Naive thymus-derived CD4-positive, alpha-beta T cell (primary cell): ENCODE measurements at regions not wholly inside any gene's neighbourhood (a gene's known extent, or its start where the extent isn't known, plus 50 kb on each side); places are given as distances from the start of the nearest gene placed in this dataset.

Experiments
- ATAC-seq: fragments of 150-1000 bp; cut with Tn5 transposase; 2 replicates; pipeline ENCODE4 v1.10.0; 2021; ENCODE audit warnings: mild to moderate bottlenecking, moderate library complexity
- CTCF ChIA-PET: fragments of 350-600 bp; sonication (Branson Sonifier 250); formaldehyde crosslinking; loops from one replicate; lab custom pipeline; 2021; ENCODE audit warnings: antibody characterized with exemption; lab: Charles Lee
- POLR2A ChIA-PET: fragments of 350-600 bp; sonication (Branson Sonifier 250); formaldehyde crosslinking; loops from one replicate; lab custom pipeline; 2021; ENCODE audit warnings: antibody characterized with exemption, inconsistent platforms; lab: Charles Lee
- DNase-seq, 9 donors: peaks; one replicate each; pipeline versions ENCODE4 v3.0.0 to v3.0.0-alpha.2; 2020 to 2022; ENCODE audit warnings: mixed read lengths in 1 of 9
- H3K27ac ChIP-seq: one replicate; pipeline ENCODE4 v1.7.0; 2013; ENCODE audit warnings: mild to moderate bottlenecking, low read depth, low read length, moderate library complexity
- H3K27me3 ChIP-seq, 2 donors: one replicate each; pipeline ENCODE4 v1.7.0; 2013; ENCODE audit warnings: low read length in 2 of 2, mild to moderate bottlenecking in 2 of 2, moderate library complexity in 2 of 2; ENCODE audit not compliant: control insufficient read depth in 2 of 2, insufficient read depth in 2 of 2
- H3K36me3 ChIP-seq, 3 experiments: 1 replicate in 2 of 3; 2 replicates in 1 of 3; pipeline ENCODE4 v1.7.0; 2013; ENCODE audit warnings: low read length in 3 of 3, mild to moderate bottlenecking in 3 of 3, moderate library complexity in 1 of 3; ENCODE audit not compliant: insufficient read depth in 3 of 3, control insufficient read depth in 2 of 3
- H3K4me1 ChIP-seq, 2 donors: one replicate each; pipeline ENCODE4 v1.7.0; 2013; ENCODE audit warnings: low read length in 2 of 2, mild to moderate bottlenecking in 2 of 2, moderate library complexity in 1 of 2; ENCODE audit not compliant: control insufficient read depth in 2 of 2, insufficient read depth in 2 of 2
- H3K4me3 ChIP-seq: 2 replicates; pipeline ENCODE4 v1.7.0; 2013; ENCODE audit warnings: mild to moderate bottlenecking, low read length
- H3K9me3 ChIP-seq, 3 experiments: 1 replicate in 2 of 3; 2 replicates in 1 of 3; pipeline ENCODE4 v1.7.0; 2013; ENCODE audit warnings: low read length in 3 of 3; ENCODE audit not compliant: control insufficient read depth in 2 of 3
- H3K27ac Mint-ChIP-seq, 9 donors: one replicate each; pipeline ENCODE4 v1.8.0; 2020 to 2022; ENCODE audit warnings: mixed read lengths in 9 of 9, mild to moderate bottlenecking in 8 of 9, moderate library complexity in 5 of 9, inconsistent platforms in 2 of 9
- H3K27me3 Mint-ChIP-seq, 5 donors: one replicate each; pipeline ENCODE4 v1.8.0; 2021 to 2022; ENCODE audit warnings: mixed read lengths in 5 of 5, mild to moderate bottlenecking in 1 of 5
- H3K36me3 Mint-ChIP-seq, 5 donors: one replicate each; pipeline ENCODE4 v1.8.0; 2020 to 2022; ENCODE audit warnings: mixed read lengths in 5 of 5, mild to moderate bottlenecking in 3 of 5, inconsistent platforms in 1 of 5
- H3K4me1 Mint-ChIP-seq, 7 donors: one replicate each; pipeline ENCODE4 v1.8.0; 2020 to 2022; ENCODE audit warnings: mixed read lengths in 7 of 7, mild to moderate bottlenecking in 3 of 7, inconsistent platforms in 1 of 7
- H3K4me3 Mint-ChIP-seq, 10 donors: one replicate each; pipeline ENCODE4 v1.8.0; 2020 to 2022; ENCODE audit warnings: mild to moderate bottlenecking in 10 of 10, mixed read lengths in 10 of 10, moderate library complexity in 6 of 10, inconsistent platforms in 2 of 10
- H3K9me3 Mint-ChIP-seq, 11 donors: one replicate each; pipeline ENCODE4 v1.8.0; 2020 to 2022; ENCODE audit warnings: mixed read lengths in 11 of 11, mild to moderate bottlenecking in 4 of 11, inconsistent platforms in 1 of 11, moderate library complexity in 1 of 11
- intact Hi-C, 2 donors: fragments of 100-400 bp; cut with micrococcal nuclease; formaldehyde crosslinking; loops; one replicate each; pipeline ENCODE4 v1.15.1; 2023

DNA sequence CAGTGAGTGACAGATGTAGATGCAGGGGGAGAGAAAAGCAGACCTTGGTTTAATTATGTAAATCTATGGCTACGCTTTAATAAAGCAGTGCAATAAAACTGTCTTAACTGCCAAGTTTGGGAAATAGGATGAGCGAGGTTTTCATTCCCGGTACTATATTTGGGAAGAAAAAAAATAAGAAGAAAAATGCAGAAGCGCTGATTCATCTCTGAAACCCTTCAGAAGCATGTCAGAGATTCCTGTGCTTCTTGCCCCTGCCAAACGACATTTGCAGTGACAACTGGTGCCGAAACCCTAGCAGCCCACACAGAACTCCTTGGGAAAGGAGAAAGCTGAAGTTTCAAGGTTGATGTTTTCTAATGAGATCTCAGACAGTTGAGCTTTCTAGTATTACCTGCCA, 380.7 kb downstream of the REEP3 start:
- intact Hi-C loops: no loop called here
- Mint-ChIP-seq H3K27me3 (peaks cover 3 to 21% (median 13%) of the 10 kb centered on the region in 5 donors), H3K36me3 (no peaks in the 10 kb centered on the region), H3K9me3 (no peaks in the 10 kb centered on the region), H3K4me1 (no peaks in the 10 kb centered on the region), H3K4me3 (no peak overlapping the region), H3K27ac (no peak overlapping the region)
- Histone ChIP-seq H3K36me3 (no peaks in the 10 kb centered on the region), H3K9me3 (no peaks in the 10 kb centered on the region), H3K27me3 (no peaks in the 10 kb centered on the region), H3K4me3 (no peak overlapping the region), H3K4me1 (no peaks in the 10 kb centered on the region), H3K27ac (no peak overlapping the region)
- ATAC-seq: no peak
- no peak for DNase-seq
- POLR2A ChIA-PET: no interaction called here
- CTCF ChIA-PET: no interaction called here

DNA sequence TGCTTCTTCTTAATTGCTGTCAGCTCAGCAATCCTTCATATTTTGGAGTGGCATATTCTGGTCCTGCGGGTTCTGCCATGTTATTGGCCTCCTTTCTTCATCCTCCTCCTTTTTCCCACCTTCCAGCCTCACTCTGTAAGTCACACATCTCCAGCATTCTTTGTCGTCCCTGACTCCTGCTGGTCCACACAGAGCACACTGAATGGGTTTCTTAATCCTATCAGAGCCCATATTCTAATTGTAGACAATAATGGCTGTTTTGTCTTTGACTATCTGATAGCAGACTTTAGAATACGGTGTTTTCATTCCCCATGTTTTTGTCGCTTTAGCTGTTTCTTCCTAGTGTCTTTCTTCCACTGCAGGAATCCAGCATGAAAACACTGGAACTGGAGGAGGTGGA, 389.6 kb downstream of the REEP3 start:
- Histone ChIP-seq H3K4me1 (no peaks in the 10 kb centered on the region), H3K9me3 (no peaks in the 10 kb centered on the region), H3K27me3 (no peaks in the 10 kb centered on the region), H3K27ac (no peak overlapping the region), H3K4me3 (no peak overlapping the region), H3K36me3 (no peaks in the 10 kb centered on the region)
- Mint-ChIP-seq H3K27ac (no peak overlapping the region), H3K4me3 (no peak overlapping the region), H3K9me3 (peaks cover 0 to 2% (median 0%) of the 10 kb centered on the region in 11 donors), H3K36me3 (no peaks in the 10 kb centered on the region), H3K4me1 (no peaks in the 10 kb centered on the region), H3K27me3 (peaks cover 4 to 28% (median 6%) of the 10 kb centered on the region in 5 donors)
- ChIA-PET CTCF (no interaction called here), POLR2A (no interaction called here)
- DNase-seq (no peak), ATAC-seq (no peak)
- intact Hi-C loops: no loop called here

DNA sequence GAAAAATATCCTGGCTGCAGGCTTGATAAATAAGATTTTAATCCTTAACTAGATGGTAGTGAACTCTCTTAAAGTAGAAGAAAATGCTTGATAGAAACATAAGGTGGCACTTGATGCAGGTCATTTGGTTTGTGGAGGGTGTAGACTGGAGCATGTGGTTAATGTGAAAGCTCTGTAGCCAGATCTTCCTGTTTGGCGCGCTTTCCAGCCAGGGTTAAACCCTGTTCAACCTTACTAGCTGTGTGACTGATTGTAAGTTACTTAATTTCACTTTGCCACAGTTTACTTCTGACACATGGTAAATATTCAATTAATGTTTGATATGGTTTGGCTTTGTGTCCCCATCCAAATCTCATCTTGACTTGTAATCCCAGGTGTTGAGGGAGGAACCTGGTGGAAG, 394.0 kb downstream of the REEP3 start:
- Mint-ChIP-seq H3K27me3 (peaks cover 14 to 24% (median 22%) of the 10 kb centered on the region in 5 donors), H3K9me3 (peaks cover 0 to 2% (median 0%) of the 10 kb centered on the region in 11 donors), H3K27ac (no peak overlapping the region), H3K4me1 (no peaks in the 10 kb centered on the region), H3K36me3 (no peaks in the 10 kb centered on the region), H3K4me3 (no peak overlapping the region)
- Histone ChIP-seq H3K9me3 (no peaks in the 10 kb centered on the region), H3K4me1 (no peaks in the 10 kb centered on the region), H3K36me3 (no peaks in the 10 kb centered on the region), H3K4me3 (no peak overlapping the region), H3K27ac (no peak overlapping the region), H3K27me3 (no peaks in the 10 kb centered on the region)
- no peak for ATAC-seq
- CTCF ChIA-PET: no interaction called here
- intact Hi-C loops: no loop called here
- no peak for DNase-seq
- POLR2A ChIA-PET: no interaction called here

DNA sequence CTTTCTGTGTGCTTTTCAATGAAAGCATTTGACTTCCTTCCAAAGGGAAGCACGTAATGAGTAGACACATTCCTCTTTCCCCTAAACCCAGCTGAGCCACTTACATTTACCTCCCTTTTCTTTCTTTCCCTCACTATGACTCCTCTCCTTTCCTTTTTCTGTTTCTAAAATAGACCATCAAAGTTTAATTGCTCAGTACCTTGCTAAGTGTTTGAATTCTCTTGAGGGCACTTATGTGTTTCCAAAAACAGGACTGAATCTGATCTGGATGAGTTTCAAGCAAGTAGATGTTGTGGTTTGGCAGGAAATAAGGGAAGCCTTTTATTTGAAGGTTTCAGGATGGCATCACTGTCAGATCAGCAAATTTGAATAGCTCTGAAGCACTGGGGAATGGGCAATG, 396.2 kb downstream of the REEP3 start:
- ATAC-seq (no peak), DNase-seq (no peak)
- Mint-ChIP-seq H3K9me3 (peaks cover 0 to 2% (median 0%) of the 10 kb centered on the region in 11 donors), H3K4me3 (no peak overlapping the region), H3K4me1 (no peaks in the 10 kb centered on the region), H3K36me3 (no peaks in the 10 kb centered on the region), H3K27me3 (peaks cover 14 to 24% (median 24%) of the 10 kb centered on the region in 5 donors), H3K27ac (no peak overlapping the region)
- Histone ChIP-seq H3K27ac (no peak overlapping the region), H3K4me1 (no peaks in the 10 kb centered on the region), H3K27me3 (no peaks in the 10 kb centered on the region), H3K4me3 (no peak overlapping the region), H3K9me3 (no peaks in the 10 kb centered on the region), H3K36me3 (no peaks in the 10 kb centered on the region)
- ChIA-PET CTCF (no interaction called here), POLR2A (no interaction called here)
- intact Hi-C loops: no loop called here

DNA sequence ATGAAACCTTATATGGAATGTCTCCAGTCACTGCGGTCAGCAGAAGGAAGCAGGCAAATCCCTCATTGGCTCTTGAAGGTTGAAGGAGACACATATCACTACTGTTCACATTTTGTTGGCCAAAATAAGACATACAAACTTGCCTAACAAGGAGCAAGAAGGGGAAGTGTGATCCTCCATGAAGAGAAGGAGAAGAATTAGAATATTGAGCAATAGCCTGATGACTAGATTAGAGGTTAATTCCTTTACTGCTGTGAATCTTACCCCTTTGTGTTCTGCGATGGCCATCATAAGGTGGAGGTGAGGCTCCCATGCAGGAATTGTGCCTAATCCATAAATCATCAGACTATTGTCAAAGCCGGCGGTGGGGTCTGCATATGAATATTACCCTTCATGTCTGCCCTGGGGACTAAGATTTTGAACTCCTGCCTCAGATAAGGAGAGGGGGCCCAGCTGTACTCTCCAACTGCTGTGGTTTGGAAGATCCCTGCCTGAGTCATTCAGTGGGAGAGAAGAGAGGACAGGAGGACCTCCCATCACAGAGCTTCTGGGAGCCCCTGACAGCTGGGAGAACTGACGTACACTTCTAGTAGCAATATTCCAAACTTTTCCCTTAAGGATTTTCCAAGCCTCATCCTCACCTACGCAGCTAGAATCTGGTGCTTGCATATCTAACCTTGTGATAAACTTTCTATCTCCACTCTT, 398.5 kb downstream of the REEP3 start:
- Histone ChIP-seq H3K36me3 (no peaks in the 10 kb centered on the region), H3K9me3 (no peaks in the 10 kb centered on the region), H3K27ac (no peak overlapping the region), H3K4me1 (no peaks in the 10 kb centered on the region), H3K4me3 (no peak overlapping the region), H3K27me3 (no peaks in the 10 kb centered on the region)
- H3K36me3 Mint-ChIP-seq: no peaks in the 10 kb centered on the region
- intact Hi-C loops: no loop called here
- no peak for ATAC-seq
- H3K27me3 Mint-ChIP-seq: peaks cover 6 to 24% (median 19%) of the 10 kb centered on the region in 5 donors
- no peaks in the 10 kb centered on the region for H3K9me3 Mint-ChIP-seq
- no peaks in the 10 kb centered on the region for H3K4me1 Mint-ChIP-seq
- no peak overlapping the region for H3K27ac Mint-ChIP-seq
- DNase-seq: no peak
- CTCF ChIA-PET: no interaction called here
- POLR2A ChIA-PET: no interaction called here
- no peak overlapping the region for H3K4me3 Mint-ChIP-seq

DNA sequence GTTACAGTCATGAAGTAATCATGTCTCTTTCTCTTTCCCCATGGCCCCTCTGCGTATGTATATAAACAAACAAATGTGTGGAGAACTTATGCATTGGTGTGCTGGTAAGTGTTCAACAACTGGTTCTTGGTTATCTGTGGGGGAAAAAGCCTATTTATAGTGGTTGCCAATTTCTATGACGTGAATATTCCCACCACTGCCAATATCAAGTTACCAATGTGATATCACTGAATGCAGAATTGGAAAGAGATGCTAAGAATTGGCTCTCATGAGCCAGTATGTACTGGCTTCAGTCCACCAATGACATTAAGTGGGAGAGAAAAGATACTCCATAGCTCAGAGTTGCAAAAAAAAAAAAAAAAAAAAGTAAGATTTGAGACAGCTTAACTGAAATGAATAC, 399.7 kb downstream of the REEP3 start:
- Mint-ChIP-seq H3K27me3 (peaks cover 9 to 25% (median 21%) of the 10 kb centered on the region in 5 donors), H3K4me1 (no peaks in the 10 kb centered on the region), H3K27ac (no peak overlapping the region), H3K9me3 (no peaks in the 10 kb centered on the region), H3K36me3 (no peaks in the 10 kb centered on the region), H3K4me3 (no peak overlapping the region)
- Histone ChIP-seq H3K4me3 (no peak overlapping the region), H3K27ac (no peak overlapping the region), H3K36me3 (no peaks in the 10 kb centered on the region), H3K4me1 (no peaks in the 10 kb centered on the region), H3K9me3 (no peaks in the 10 kb centered on the region), H3K27me3 (no peaks in the 10 kb centered on the region)
- intact Hi-C loops: no loop called here
- ChIA-PET POLR2A (no interaction called here), CTCF (no interaction called here)
- DNase-seq: no peak
- ATAC-seq: no peak

DNA sequence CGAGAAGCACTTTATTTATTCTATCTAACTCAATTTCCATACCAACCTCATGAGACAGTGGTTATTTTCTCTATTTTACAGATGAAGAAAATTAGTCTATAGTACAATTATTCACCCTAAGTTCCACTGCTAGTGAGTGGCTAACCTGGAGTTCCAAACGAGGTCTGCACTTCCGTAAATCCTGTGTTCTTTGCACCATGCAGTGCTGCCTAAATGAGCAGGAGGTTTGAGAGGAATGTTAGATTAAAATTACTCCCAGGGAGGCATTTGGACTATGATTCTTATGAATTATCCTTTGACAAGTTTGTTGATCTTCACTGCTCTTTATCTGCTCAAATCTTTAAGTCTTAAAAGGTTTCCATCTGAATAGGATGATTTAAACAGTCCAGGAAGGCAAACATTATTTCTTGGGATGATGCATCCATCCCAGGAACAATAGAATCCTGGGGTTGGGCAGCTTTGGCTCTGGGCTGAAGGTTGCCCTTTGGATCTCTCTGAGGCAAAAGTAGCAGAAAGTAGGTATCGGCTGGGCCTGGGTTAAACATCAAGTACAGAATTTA, 400.8 kb downstream of the REEP3 start:
- H3K9me3 ChIP-seq: no peaks in the 10 kb centered on the region
- Mint-ChIP-seq H3K27ac (no peak overlapping the region), H3K4me3 (no peak overlapping the region), H3K27me3 (peaks cover 5 to 25% (median 21%) of the 10 kb centered on the region in 5 donors), H3K4me1 (no peaks in the 10 kb centered on the region), H3K9me3 (no peaks in the 10 kb centered on the region), H3K36me3 (no peaks in the 10 kb centered on the region)
- no peak overlapping the region for H3K4me3 ChIP-seq
- no peaks in the 10 kb centered on the region for H3K36me3 ChIP-seq
- H3K27me3 ChIP-seq: no peaks in the 10 kb centered on the region
- DNase-seq (no peak), ATAC-seq (no peak)
- POLR2A ChIA-PET: no interaction called here
- H3K4me1 ChIP-seq: no peaks in the 10 kb centered on the region
- CTCF ChIA-PET: no interaction called here
- intact Hi-C loops: no loop called here
- no peak overlapping the region for H3K27ac ChIP-seq
